ENCODE measurements at regions not wholly inside any gene's neighbourhood (a gene's known extent, or its start where the extent isn't known, plus 50 kb on each side); places are given as distances from the start of the nearest gene placed in this dataset.

DNA sequence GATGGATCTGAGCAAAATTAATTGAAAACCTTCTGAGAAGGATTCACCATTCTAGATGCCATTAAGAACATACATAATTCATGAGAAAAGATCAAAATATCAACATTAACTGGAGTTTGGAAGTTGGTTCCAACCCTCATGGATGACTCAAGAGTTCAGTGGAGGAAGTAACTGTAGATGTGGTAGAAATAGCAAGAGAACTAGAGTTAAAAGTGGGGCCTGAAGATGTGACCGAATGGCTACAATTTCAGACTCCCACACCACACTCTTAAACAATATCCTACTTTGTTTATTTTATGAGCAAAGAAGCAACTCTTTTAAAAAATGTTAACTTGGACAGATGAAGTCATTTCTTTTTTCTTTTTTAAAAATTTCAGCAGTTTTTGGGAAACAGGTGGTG lies 354.3 kb downstream of the KLF12 start:
- TF ChIP-seq, protein P1, sequence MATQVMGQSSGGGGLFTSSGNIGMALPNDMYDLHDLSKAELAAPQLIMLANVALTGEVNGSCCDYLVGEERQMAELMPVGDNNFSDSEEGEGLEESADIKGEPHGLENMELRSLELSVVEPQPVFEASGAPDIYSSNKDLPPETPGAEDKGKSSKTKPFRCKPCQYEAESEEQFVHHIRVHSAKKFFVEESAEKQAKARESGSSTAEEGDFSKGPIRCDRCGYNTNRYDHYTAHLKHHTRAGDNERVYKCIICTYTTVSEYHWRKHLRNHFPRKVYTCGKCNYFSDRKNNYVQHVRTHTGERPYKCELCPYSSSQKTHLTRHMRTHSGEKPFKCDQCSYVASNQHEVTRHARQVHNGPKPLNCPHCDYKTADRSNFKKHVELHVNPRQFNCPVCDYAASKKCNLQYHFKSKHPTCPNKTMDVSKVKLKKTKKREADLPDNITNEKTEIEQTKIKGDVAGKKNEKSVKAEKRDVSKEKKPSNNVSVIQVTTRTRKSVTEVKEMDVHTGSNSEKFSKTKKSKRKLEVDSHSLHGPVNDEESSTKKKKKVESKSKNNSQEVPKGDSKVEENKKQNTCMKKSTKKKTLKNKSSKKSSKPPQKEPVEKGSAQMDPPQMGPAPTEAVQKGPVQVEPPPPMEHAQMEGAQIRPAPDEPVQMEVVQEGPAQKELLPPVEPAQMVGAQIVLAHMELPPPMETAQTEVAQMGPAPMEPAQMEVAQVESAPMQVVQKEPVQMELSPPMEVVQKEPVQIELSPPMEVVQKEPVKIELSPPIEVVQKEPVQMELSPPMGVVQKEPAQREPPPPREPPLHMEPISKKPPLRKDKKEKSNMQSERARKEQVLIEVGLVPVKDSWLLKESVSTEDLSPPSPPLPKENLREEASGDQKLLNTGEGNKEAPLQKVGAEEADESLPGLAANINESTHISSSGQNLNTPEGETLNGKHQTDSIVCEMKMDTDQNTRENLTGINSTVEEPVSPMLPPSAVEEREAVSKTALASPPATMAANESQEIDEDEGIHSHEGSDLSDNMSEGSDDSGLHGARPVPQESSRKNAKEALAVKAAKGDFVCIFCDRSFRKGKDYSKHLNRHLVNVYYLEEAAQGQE (IDR thresholded peaks at IDR 0.05; ENCODE audit: insufficient read depth in 1 of 2, low read depth in 2 of 2, low read length in 1 of 2): no peak
- TF ChIP-seq, protein P2, sequence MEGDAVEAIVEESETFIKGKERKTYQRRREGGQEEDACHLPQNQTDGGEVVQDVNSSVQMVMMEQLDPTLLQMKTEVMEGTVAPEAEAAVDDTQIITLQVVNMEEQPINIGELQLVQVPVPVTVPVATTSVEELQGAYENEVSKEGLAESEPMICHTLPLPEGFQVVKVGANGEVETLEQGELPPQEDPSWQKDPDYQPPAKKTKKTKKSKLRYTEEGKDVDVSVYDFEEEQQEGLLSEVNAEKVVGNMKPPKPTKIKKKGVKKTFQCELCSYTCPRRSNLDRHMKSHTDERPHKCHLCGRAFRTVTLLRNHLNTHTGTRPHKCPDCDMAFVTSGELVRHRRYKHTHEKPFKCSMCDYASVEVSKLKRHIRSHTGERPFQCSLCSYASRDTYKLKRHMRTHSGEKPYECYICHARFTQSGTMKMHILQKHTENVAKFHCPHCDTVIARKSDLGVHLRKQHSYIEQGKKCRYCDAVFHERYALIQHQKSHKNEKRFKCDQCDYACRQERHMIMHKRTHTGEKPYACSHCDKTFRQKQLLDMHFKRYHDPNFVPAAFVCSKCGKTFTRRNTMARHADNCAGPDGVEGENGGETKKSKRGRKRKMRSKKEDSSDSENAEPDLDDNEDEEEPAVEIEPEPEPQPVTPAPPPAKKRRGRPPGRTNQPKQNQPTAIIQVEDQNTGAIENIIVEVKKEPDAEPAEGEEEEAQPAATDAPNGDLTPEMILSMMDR (IDR thresholded peaks at IDR 0.05): no peak
